OCI-LY1 (cell line): ENCODE measurements at regions not wholly inside any gene's neighbourhood (a gene's known extent, or its start where the extent isn't known, plus 50 kb on each side); places are given as distances from the start of the nearest gene placed in this dataset.

Experiments used
- CTCF ChIP-seq: fragments of 200-600 bp; sonication (generic), shearing (Covaris generic); IDR thresholded peaks from 2 replicates; pipeline ENCODE4 v1.5.1; 2017; ENCODE audit warnings: mild to moderate bottlenecking, antibody characterized with exemption, low read length, moderate library complexity, mixed read lengths
- EZH2 ChIP-seq: fragments of 200-600 bp; sonication (generic), shearing (Covaris generic); IDR thresholded peaks from 2 replicates; pipeline ENCODE4 v1.8.0; 2017; ENCODE audit warnings: borderline replicate concordance, mixed run types, mild to moderate bottlenecking, antibody characterized with exemption, low read length, moderate library complexity, mixed read lengths

- TF ChIP-seq CTCF (no peak), EZH2 (no peak)
These were observed 187.3 kb downstream of the RTP5 start for GRCh38 chr2:242056785-242057184.
